NCI-H1048 (cell line): ENCODE measurements at regions not wholly inside any gene's neighbourhood (a gene's known extent, or its start where the extent isn't known, plus 50 kb on each side); places are given as distances from the start of the nearest gene placed in this dataset.
A peak's percentile ranks its signal among the peaks of the same experiment; 100 is the strongest.
"Not testable (repeated sequence)": the region's sequence is repeated elsewhere in the genome, so short reads cannot be mapped to it uniquely, and the experiment has no call there.

ENCODE experiments used
- DNase-seq: peaks from one replicate; lab custom pipeline; 2025; lab: John Stamatoyannopoulos, UW

DNA sequence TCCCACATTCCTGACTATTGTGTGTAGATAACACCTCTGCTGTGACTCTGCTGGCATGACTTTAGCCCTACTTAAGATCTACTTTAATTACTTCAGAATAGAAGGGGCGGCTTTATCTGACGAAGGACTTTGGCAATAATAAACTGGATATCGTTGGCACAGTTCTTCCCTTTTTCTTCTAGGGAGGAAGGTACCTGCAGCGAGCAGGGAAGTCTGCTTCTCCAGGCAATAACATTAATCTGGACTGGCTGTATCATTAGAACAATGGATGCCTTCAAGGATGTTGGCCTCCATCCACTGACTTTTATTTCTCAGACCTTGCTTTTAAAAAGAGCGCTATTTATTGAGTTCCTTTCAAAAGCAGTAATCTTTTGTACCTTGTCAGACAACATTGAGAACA is 172.6 kb upstream of the THSD7A start:
- DNase-seq, result no peak

DNA sequence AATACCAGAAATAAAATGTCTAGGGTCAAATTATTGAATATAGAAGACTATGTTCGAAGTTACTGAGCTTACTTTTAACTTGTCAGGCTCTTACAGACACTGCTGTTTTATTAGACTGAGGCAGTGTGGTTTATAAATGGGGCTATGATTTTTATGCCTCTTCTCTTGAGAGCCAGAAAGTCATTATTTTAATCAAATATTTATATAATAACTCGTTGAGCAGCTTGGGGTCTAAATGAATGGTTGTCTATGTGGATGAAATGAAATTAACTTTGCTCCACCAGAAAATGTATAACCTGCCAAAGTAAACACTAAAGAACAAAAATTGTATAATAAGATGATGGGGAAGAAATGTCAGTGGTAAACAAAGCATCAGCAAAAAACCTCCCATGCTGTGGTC is 175.6 kb upstream of the THSD7A start:
- no peak for DNase-seq

DNA sequence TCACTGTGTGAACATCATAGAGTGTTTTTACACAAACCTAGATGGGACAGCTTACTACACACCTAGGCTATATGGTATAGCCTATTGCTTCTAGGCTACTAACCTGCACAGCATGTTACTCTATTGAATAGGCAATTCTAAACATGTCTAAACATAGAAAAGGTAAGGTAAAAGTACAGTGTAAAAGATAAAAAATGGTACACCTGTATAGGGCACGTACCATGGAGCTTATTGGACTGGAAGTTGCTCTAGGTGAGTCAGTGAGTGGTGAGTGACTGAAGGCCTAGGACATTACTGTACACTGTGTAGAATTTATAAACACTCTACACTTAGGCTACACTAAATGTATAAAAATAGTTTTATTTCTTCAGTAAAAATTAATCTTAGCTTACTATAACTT is 182.0 kb upstream of the THSD7A start:
- no peak for DNase-seq

DNA sequence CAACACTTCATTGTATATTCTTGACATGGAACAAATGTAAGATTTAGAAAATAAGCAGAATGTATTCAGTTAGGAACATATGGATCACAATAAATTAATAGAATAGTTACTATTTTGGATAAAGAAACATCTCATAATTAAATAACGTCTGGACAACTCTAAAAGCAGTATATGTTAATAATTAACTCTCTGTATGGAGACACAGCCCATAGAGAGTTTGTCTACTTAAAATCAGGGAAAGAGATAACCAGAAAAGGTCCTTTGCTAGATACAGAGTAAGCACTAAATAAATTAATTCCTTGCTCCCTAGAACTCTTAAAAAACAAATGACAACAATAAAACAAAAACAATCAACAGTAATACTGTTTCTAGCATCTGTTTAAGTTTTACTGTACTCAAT is 184.4 kb upstream of the THSD7A start:
- no peak for DNase-seq

DNA sequence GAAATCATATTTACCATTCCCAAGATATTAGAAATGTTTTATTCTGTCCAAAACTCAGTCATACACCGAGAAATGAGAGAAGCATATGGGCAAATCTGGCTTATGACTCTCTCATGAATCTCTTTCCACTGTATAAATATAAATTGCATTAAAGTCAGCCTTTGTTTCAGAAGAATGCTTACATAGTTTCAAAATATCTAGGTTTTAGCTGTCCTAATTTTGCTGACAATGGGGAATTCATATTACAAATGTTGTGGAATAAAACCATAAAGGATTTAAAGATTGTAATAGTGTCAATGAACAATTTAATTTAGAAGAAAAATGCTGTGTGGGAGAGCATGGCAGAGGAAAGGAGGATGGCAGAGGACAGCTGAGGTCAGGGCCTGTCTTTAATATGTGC is 185.0 kb upstream of the THSD7A start:
- DNase-seq, result no peak

DNA sequence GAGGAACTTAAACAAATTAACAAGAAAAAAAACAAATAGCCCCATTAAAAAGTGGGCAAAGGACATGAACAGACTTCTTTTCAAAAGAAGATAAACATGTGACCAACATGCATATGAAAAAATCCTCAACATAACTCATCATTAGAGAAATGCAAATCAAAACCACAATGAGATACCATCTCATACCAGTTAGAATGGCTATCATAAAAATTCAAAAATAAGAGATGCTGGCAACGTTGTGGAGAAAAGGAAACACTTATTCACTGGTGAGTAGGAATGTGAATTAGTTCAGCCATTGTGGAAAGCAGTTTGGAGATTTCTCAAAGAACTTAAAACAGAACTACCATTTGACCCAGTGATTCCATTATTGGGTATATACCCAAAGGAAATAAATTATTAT is 189.1 kb upstream of the TMEM106B start:
- not testable (repeated sequence) for DNase-seq

DNA sequence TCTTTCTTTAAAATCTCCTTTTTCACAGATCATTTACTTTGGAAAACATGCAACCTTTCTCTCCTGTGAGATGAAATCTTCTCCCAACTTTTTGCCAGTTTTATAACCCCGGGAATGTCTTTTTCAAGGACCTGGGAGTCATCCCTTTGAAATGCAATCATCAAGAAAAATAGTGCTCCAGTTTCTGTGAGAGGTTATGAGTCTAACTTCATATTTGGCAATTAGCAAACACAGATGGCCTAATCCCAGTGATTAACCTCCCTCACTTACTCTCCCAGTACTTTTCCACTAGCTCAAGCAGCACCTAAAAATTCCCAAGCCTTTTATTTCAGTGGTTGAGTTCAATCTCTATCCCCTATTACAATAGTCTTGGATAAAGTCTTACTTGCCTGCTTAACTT is 185.8 kb upstream of the TMEM106B start:
- DNase-seq, result no peak

DNA sequence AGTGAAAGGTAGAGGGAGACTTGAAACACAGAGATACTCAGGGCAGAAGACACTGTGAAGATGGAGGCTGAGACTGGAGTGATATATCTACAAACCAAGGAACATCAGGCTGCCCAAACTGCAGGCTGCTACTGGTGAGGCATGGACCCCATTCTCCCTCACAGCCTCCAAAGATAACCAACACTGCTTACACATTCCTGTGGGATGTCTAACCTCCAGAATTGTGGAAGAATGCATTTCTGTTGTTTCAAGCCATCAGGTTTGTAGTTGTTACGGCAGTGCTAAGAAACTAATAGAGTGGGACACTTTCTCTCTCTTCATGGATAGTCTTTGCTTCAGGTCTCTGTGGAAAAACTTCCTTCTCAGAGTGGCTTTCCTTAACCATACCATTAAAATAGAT is 182.6 kb upstream of the TMEM106B start:
- no peak for DNase-seq

DNA sequence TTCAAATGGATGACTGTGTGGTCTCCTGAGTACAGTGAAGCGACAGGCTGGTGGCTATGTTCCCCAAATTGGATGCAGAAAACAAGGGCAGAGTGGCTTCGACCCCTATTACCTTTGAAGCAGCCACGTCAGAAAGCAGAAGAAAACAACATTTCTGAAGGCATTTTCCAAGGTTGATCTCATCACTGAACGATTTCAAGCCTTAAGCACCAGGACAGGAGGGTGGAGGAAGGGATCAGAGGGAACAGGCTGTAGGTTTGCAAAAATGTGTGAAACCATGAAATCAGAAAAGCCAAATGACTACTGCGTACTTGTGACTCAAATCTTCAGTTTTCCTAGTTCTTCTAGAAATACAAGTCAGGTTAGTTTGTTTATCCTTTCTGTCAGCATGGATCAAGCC is 181.0 kb upstream of the TMEM106B start:
- no peak for DNase-seq

DNA sequence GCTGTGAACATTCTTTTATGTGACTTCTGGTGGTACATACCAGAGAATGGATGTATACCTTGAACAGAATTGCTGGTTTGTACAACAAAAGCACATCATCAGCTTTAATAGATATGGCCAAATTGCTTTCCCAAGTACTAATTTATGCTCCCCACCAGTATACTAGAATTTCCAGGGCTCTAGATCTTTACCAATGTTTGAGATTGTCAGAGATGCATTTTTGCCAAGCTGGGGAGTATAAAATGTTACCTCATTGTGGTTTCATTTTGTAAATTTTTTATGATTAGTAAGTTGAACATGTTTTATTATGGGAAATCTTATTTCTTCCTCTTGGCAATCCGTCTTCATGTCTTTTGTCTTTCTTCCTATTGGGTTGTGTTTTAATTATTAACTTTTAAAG is 179.9 kb upstream of the TMEM106B start:
- DNase-seq, result no peak

DNA sequence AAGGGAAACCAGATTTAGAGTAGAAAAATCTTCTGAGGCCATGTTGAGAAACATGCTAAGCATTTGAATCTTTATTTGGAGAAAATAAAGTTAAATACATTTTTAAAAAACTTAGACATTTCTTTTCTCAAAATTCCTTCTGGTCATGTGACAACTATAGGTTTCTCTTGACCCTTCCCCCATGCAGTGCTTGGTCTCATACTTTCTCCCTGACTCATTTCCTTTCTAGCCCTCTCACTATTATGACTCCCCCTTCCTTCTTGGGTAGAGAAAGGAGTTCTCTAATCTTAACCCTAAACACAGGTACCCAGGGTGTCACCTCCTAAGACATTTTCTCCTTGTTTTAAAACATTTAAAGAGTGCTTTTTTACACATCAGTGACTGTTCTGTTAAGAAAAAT is 179.5 kb upstream of the TMEM106B start:
- DNase-seq, result no peak

DNA sequence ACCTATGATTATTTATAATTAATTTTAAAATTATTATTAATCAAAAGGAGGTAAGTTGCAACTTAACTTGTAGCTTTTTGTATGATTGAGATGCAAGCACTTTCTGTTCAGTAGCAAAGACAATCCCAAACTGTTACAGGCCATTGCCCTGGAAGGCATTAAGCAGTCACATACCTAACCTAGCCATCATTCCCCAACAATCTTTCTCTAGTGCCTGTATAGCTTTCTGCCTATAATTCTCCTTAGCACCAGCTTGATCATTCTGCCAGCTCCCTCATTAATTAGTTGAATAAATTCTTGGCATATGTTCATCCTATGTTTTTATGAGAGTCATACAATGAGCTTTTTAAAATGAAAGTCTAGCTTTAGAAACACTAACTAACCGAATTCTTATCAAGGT is 178.9 kb upstream of the TMEM106B start:
- no peak for DNase-seq

DNA sequence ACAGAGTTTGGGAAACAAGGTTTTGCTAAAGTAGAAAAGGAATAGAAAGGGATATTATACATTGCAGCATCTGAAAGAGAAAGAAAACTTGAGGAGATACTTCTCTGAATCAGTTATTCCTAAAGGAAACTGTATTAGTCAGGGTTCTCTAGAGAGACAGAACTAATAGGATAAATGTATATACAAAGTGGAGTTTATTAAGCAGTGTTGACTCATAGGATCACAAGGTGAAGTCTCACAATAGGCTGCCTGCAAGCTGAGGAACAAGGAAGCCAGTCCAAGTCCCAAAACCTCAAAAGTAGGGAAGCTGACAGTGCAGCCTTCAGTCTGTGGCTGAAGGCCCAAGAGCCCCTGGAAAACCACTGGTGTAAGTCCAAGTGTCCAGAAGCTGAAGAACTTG is 167.6 kb upstream of the TMEM106B start:
- not testable (repeated sequence) for DNase-seq

DNA sequence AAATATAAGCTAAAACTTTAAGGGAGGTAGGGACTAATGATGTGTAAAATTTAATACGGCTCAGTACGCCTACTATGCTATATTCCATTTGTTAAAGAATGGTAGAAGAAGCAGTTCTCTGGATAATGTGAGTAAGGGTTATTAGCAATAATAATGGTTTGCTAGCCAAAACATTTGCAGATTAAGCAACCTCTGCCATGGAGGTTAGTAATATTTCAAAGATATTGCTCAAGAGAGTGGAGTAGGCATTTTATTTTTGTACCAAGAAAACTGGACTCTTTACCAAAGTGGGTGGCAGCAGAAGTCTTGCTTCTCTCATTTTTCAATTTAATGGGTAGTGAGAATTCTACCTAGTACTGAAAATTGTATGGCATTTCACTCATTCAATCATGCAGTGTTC is 158.9 kb upstream of the TMEM106B start:
- no peak for DNase-seq

DNA sequence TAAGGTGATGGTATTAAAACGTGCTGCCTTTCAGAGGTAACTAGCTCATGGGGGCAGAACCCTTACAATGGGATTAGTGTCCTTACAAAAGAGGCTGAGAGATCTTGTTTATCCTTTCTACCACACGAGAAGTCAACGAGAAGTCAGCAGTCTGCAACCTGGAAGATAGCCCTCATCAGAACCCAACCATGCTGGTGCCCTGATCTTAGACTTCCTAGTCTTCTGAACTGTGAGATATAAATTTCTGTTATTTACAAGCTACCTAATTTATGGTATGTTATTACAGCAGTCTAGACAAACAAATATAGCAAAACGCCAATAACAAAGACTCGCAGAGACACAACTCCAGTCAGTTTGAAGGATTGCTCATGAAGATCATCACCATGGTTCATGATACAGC is 157.5 kb upstream of the TMEM106B start:
- no peak for DNase-seq

DNA sequence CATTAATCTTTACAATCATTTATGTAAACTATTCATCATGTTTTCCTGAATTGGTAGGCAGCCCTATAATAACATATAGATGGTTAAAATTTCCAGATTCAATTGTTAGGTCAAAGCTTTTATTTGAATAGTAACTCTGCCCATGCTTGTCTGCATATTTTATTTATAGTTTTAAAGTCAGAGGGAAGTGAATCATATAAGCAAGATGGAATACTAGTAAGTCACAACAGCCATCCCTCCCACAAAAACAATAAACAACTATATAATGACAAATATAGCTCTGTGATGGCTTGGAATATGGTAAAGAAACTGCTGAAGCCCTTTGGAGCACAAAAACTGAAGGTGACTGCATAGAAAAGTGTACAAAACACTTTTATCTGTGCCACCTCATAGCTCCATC is 156.3 kb upstream of the TMEM106B start:
- DNase-seq, result no peak

DNA sequence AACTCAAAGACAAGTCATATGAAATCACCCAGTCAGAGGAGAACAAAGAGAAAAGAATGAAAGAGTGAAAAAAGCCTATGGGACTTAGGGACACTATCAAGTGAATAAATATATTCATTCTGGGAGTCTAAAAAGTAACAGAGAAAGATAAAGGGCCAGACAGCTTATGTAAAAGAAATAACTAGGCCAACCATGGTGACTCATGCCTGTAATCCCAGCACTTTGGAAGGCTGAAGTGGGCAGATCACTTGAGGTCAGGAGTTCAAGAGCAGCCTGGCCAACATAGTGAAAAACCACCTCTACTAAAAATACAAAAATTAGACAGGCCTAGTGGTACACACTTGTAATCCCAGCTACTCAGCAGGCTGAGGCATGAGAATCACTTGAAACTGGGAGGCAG is 154.7 kb upstream of the TMEM106B start:
- DNase-seq, result no peak

DNA sequence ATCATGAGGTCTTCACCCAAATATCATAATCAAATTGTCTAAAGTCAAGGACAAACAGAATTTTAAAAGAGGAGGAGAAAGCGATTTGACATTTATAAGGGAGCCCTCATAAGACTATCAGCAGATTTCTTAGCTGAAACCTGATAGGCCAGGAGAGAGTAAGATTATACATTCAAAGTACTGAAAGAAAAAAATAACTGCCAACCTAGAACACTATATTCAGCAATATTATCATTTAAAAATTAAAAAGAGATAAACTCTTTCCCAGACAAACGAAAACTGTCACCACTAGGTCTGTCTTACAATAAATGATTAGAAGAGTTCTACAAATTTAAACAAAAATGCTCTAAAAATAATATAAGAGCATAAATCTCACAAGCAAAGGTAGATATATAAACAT is 154.1 kb upstream of the TMEM106B start:
- no peak for DNase-seq

DNA sequence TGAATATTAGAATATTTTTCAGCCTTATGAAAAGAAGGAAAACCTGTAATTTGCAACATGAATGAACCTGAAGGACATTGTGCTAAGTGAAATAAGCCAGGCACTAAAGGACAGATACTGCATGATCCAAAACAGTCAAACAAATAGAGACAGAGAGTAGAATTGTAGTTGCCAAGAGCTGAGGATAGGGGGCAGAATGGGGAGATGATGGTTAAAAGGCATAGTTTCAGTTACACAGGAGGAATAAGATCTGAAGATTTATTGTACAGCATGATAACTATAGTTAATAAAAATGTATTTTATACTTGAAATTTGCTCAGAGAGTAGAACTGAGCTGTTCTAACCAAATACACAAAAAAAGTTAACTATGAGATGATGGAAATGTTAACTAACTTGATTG is 149.0 kb upstream of the TMEM106B start:
- no peak for DNase-seq

DNA sequence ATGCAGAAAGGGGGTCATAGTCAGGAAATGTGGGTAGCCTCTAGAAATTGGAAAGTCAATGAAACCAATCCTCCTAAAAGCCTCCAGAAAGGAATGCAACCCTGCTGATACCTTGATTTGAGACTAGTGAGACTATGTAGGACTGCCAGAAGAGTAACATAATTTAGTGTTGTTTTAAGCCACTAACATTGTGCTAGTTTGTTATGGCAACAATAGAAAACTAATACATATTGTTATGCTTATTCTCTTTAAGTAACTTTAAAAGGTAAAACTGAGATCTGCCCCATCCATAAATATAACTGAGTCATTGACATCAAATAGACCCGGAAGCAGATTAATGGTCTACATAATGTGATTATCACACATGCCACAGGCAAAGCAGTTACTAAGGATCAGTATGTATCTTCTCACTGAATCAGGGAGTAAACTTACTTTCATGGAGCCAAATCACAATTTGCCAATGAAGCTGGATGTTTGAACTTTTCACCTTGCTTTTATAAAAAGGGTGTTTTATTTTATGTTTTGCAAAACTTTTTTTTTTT is 146.4 kb upstream of the TMEM106B start:
- DNase-seq, result no peak

DNA sequence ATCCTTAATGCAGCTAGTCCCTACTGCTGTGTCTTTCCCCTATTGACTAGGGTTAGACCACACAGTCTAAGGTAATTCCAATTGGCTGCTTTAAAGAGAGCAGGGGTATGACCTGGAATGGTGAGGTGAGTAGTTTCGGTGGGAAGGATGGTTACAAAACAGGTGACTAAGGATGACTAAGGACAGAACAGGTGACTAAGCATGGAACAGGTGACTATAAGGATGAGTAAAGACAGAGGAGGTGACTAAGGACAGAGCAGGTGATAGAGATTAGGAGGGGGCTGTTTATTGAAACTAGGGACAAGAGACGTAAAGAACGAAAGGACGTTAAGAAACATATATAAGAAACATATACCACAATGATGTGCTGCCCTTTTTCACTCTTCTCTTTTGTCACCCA is 145.1 kb upstream of the TMEM106B start:
- no peak for DNase-seq

DNA sequence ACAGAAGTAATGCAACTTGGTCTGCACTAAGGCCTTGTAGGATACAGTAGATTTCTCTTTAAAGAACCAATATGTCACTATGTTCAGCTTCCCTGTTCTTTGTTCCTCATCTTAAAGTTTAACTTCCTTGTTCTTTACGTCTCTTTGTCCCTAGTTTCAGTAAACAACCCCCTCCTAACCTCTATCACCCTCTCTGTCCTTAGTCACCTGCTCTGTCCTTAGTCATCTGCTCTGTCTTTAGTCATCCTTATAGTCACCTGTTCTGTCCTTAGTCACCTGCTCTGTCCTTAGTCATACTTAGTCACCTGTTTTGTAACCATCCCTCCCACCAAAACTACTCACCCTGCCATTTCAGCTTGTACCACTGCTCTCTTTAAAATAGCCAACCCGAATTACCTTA is 144.6 kb upstream of the TMEM106B start:
- DNase-seq, result no peak

DNA sequence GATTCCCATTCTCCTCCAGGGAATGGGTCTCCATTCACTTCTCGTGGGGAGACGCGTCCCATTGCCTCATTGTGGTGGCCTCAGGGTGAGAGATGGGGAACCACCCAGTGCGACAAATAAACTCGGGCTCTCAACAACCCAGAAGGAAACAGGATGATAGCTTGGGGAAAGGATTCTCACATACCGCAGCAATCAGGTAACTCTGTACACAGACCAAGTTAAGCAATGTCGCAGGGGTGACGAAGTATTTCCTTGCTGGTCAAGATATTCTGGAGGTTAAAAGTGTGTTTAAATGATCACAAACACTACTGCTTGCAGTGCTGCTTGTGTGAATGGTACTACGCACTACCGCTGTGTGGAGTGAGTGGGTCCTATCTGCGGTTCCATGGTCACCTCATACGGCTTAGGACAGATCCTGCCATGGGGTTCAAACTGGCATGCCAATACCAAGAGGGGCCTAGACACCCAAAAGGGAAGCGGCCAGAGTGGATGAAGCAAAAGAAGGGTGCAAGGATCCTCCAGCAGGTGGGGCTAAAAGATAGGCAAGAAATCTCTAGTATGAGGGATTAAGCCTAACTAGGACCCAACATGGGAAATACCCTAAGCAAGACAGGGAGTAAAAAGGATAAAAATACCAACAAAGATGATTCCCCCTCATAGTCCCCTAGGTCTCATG is 143.8 kb upstream of the TMEM106B start:
- DNase-seq, result peak; percentile 23

DNA sequence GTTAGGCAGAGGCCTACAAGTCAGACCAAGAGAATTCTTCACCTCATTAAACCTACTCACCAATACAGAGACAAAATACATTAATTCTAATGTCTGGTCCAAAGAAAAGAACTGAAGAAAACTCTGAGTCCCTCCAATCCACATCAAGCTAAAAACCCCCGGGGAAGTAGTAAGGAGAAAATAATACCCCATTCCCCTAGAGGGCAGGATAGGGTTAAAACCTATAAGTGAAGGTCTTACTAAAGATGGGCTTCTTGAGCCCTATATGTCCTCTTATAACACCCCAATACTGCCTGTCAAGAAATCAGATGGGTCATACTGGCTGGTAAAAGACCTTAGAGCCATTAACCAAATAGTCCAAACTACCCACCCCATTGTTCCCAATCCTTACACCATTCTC is 141.3 kb upstream of the TMEM106B start:
- DNase-seq, result no peak

DNA sequence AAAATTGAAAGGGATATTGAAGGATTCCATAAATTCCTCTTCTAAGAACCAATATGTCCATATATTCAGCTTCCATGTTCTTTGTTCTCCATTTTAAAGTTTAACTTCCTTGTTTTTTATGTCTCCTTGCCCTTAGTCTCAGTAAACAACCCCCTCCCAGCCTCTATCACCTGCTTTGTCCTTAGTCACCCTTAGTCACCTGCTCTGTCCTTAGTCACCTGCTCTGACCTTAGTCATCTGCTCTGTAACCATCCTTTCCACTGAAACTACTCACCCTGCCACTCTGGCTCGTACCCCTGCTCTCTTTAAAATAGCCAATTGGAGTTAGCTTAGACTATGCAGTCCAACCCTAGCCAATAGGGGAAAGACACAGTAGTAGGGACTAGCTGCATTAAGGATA is 136.2 kb upstream of the TMEM106B start:
- DNase-seq, result no peak
